ENCODE measurements at regions not wholly inside any gene's neighbourhood (a gene's known extent, or its start where the extent isn't known, plus 50 kb on each side); places are given as distances from the start of the nearest gene placed in this dataset.
"Not testable (repeated sequence)": the region's sequence is repeated elsewhere in the genome, so short reads cannot be mapped to it uniquely, and the experiment has no call there.

DNA sequence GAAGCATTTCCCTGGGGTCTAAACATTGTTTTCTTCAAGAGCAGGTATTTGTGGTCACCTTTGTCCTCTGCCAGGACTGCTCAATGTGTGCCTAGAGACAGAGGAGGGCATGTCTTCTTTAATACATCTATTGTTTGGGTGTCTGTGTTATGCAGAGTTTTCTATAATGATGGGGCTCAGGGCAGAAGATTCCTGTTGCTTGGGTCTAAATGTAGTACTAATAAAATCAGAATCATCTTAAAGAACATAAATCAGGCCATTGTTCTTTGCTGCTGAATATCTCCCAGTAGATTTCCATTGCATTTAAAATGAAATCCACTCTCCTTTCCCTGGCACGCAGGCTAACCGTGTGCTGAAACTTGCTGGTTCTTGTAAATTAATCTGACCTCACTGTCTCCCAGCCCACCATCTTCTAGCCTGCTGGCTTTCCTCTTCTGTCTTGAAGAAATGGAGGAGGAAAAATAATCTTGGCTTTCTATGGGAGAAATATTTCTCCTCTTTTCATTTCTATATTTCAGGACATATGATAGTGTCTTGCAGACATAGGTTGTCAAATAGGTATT, 1396.8 kb downstream of the GATA3 start:
- H3K4me1 ChIP-seq (ENCODE audit: insufficient read depth), result no peaks in the 10 kb centered on the region
- H3K27ac ChIP-seq, result peak overlapping the region; percentile 16
- H3K79me2 ChIP-seq, result no peaks in the 10 kb centered on the region
- WGBS (ENCODE audit: low lambda C conversion rate, missing lambda C conversion rate), result 89% methylated on average over 2 of the region's 2 CpGs
- DNase-seq (ENCODE audit: low spot score), result no peak
- TF ChIP-seq EZH2 (IDR thresholded peaks at IDR 0.05; ENCODE audit: borderline replicate concordance) (no peak), EZH2phosphoT487 (IDR thresholded peaks at IDR 0.05; ENCODE audit: low read depth, severe bottlenecking, unreplicated experiment) (no peak), CTCF (IDR thresholded peaks at IDR 0.05; ENCODE audit: poor library complexity) (no peak)
- H3K27me3 ChIP-seq, result no peaks in the 10 kb centered on the region
- no peaks in the 10 kb centered on the region for H3K9me2 ChIP-seq (replicated peaks; ENCODE audit: insufficient read depth)
- H3K4me3 ChIP-seq, result no peak overlapping the region
- no peak overlapping the region for H2AFZ ChIP-seq
- no peak overlapping the region for H3K4me2 ChIP-seq
- no peaks in the 10 kb centered on the region for H3K36me3 ChIP-seq (replicated peaks; ENCODE audit: insufficient read depth, low read depth)
- no peaks in the 10 kb centered on the region for H4K20me1 ChIP-seq (ENCODE audit: insufficient read depth, poor library complexity, severe bottlenecking)
- peaks cover 8% of the 10 kb centered on the region for H3K9me3 ChIP-seq (ENCODE audit: low read depth)

- H3K27me3 ChIP-seq, result no peaks in the 10 kb centered on the region
- H3K9me2 ChIP-seq (replicated peaks; ENCODE audit: insufficient read depth), result no peaks in the 10 kb centered on the region
- no peaks in the 10 kb centered on the region for H3K79me2 ChIP-seq
- WGBS (ENCODE audit: low lambda C conversion rate, missing lambda C conversion rate), result 84% methylated on average over 1 of the region's 1 CpG
- no peak overlapping the region for H2AFZ ChIP-seq
- H3K27ac ChIP-seq, result no peak overlapping the region
- no peaks in the 10 kb centered on the region for H4K20me1 ChIP-seq (ENCODE audit: insufficient read depth, poor library complexity, severe bottlenecking)
- no peaks in the 10 kb centered on the region for H3K36me3 ChIP-seq (replicated peaks; ENCODE audit: insufficient read depth, low read depth)
- no peaks in the 10 kb centered on the region for H3K4me1 ChIP-seq (ENCODE audit: insufficient read depth)
- H3K9me3 ChIP-seq (ENCODE audit: low read depth), result peaks cover 8% of the 10 kb centered on the region
- no peak overlapping the region for H3K4me2 ChIP-seq
- DNase-seq (ENCODE audit: low spot score), result no peak
- TF ChIP-seq EZH2phosphoT487 (IDR thresholded peaks at IDR 0.05; ENCODE audit: low read depth, severe bottlenecking, unreplicated experiment) (no peak), EZH2 (IDR thresholded peaks at IDR 0.05; ENCODE audit: borderline replicate concordance) (no peak), CTCF (IDR thresholded peaks at IDR 0.05; ENCODE audit: poor library complexity) (no peak)
- H3K4me3 ChIP-seq, result no peak overlapping the region
Observed at GRCh38 chr10:9452056-9452455, 1397.6 kb downstream of the GATA3 start.

GRCh38 chr10:9453871-9454270, 1399.4 kb downstream of the GATA3 start:
- H3K9me3 ChIP-seq (ENCODE audit: low read depth); H2AFZ ChIP-seq; H3K4me1 ChIP-seq (ENCODE audit: insufficient read depth); H3K9me2 ChIP-seq (replicated peaks; ENCODE audit: insufficient read depth); H4K20me1 ChIP-seq (ENCODE audit: insufficient read depth, poor library complexity, severe bottlenecking); H3K27ac ChIP-seq; H3K79me2 ChIP-seq; H3K4me2 ChIP-seq; H3K27me3 ChIP-seq; DNase-seq (ENCODE audit: low spot score); H3K36me3 ChIP-seq (replicated peaks; ENCODE audit: insufficient read depth, low read depth); H3K4me3 ChIP-seq: not testable (repeated sequence)
- WGBS (ENCODE audit: low lambda C conversion rate, missing lambda C conversion rate), result 70% methylated on average over 3 of the region's 3 CpGs

GRCh38 chr10:9469663-9470205, 1415.2 kb downstream of the GATA3 start:
- no peak for TF ChIP-seq EZH2 (IDR thresholded peaks at IDR 0.05; ENCODE audit: borderline replicate concordance)
- TF ChIP-seq EZH2phosphoT487 (IDR thresholded peaks at IDR 0.05; ENCODE audit: low read depth, severe bottlenecking, unreplicated experiment), result no peak
- TF ChIP-seq CTCF (IDR thresholded peaks at IDR 0.05; ENCODE audit: poor library complexity), result no peak
- 95% methylated on average over 2 of the region's 2 CpGs for WGBS (ENCODE audit: low lambda C conversion rate, missing lambda C conversion rate)
- no peak overlapping the region for H3K4me2 ChIP-seq

More at GRCh38 chr10:9469663-9470205, 1415.2 kb downstream of the GATA3 start:
- Histone ChIP-seq H3K36me3 (replicated peaks; ENCODE audit: insufficient read depth, low read depth) (no peaks in the 10 kb centered on the region), H3K4me1 (ENCODE audit: insufficient read depth) (no peaks in the 10 kb centered on the region), H4K20me1 (ENCODE audit: insufficient read depth, poor library complexity, severe bottlenecking) (no peaks in the 10 kb centered on the region), H3K9me2 (replicated peaks; ENCODE audit: insufficient read depth) (no peaks in the 10 kb centered on the region), H2AFZ (no peak overlapping the region), H3K27ac (no peak overlapping the region), H3K79me2 (no peaks in the 10 kb centered on the region), H3K4me3 (no peak overlapping the region), H3K9me3 (ENCODE audit: low read depth) (no peaks in the 10 kb centered on the region), H3K27me3 (no peaks in the 10 kb centered on the region)
- DNase-seq (ENCODE audit: low spot score), result no peak
